SK-N-SH (cell line): ENCODE measurements at regions not wholly inside any gene's neighbourhood (a gene's known extent, or its start where the extent isn't known, plus 50 kb on each side); places are given as distances from the start of the nearest gene placed in this dataset.

ENCODE experiments used
- CTCF ChIA-PET: fragments of 300-600, 350-600 bp; formaldehyde crosslinking; extraction: SDS; loops from one replicate; lab custom pipeline; 2021; lab: Yijun Ruan, JAX
- POLR2A ChIA-PET: fragments of 350-600 bp; sonication (Branson Sonifier 250); formaldehyde crosslinking; extraction: SDS; loops from one replicate; lab custom pipeline; 2020; ENCODE audit warnings: antibody characterized with exemption, inconsistent platforms; lab: Yijun Ruan, JAX
- DNase-seq: peaks from one replicate; pipeline ENCODE4 v3.0.0; 2012
- H2AFZ ChIP-seq: fragments of 200-600 bp; sonication (generic); 2 replicates; pipeline ENCODE4 v1.8.1; 2016; ENCODE audit warnings: antibody characterized with exemption, mild to moderate bottlenecking, low read depth
- H3F3A ChIP-seq: fragments of 200-600 bp; sonication (generic); replicated peaks from 2 replicates; pipeline ENCODE3; 2016; ENCODE audit warnings: antibody characterized with exemption, mild to moderate bottlenecking; ENCODE audit not compliant: insufficient read depth
- H3K27ac ChIP-seq, 2 experiments: fragments of 200-500 bp in 1 of 2; fragments of 200-600 bp in 1 of 2; sonication (Bioruptor generic) in 1 of 2; sonication (generic), shearing (Covaris generic) in 1 of 2; 2 replicates each; pipeline versions ENCODE4 v1.5.1 to v1.6.1; 2014 to 2016; ENCODE audit warnings: low read depth in 2 of 2, inconsistent platforms in 1 of 2, low read length in 1 of 2, mild to moderate bottlenecking in 1 of 2, mixed read lengths in 1 of 2
- H3K27me3 ChIP-seq: fragments of 200-600 bp; sonication (generic), shearing (Covaris generic); 2 replicates; pipeline ENCODE4 v1.6.1; 2016; ENCODE audit warnings: mixed run types; ENCODE audit not compliant: insufficient read depth
- H3K36me3 ChIP-seq, 2 experiments: fragments of 200-500 bp in 1 of 2; fragments of 200-600 bp in 1 of 2; sonication (Bioruptor generic) in 1 of 2; sonication (generic) in 1 of 2; replicated peaks in 1 of 2; 2 replicates each; pipeline versions ENCODE3 to v1.5.1; 2014 to 2016; ENCODE audit warnings: low read length in 1 of 2, mild to moderate bottlenecking in 1 of 2; ENCODE audit not compliant: insufficient read depth in 2 of 2, control insufficient read depth in 1 of 2
- H3K4me1 ChIP-seq, 2 experiments: fragments of 200-500 bp in 1 of 2; fragments of 200-600 bp in 1 of 2; sonication (Bioruptor generic) in 1 of 2; sonication (generic), shearing (Covaris generic) in 1 of 2; 2 replicates each; pipeline versions ENCODE4 v1.5.1 to v1.6.1; 2014 to 2016; ENCODE audit warnings: low read depth in 1 of 2, low read length in 1 of 2, mixed run types in 1 of 2; ENCODE audit not compliant: insufficient read depth in 2 of 2, control insufficient read depth in 1 of 2
- H3K4me2 ChIP-seq: fragments of 200-600 bp; sonication (generic), shearing (Covaris generic); 2 replicates; pipeline ENCODE4 v1.6.1; 2017; ENCODE audit warnings: mixed run types
- H3K4me3 ChIP-seq, 2 experiments: fragments of 200-500 bp in 1 of 2; fragments of 200-600 bp in 1 of 2; sonication (Bioruptor generic) in 1 of 2; sonication (generic), shearing (Covaris generic) in 1 of 2; 2 replicates each; pipeline versions ENCODE4 v1.5.1 to v1.8.1; 2014 to 2016; ENCODE audit warnings: low read depth in 2 of 2, inconsistent platforms in 1 of 2, low read length in 1 of 2, mild to moderate bottlenecking in 1 of 2, mixed read lengths in 1 of 2, moderate library complexity in 1 of 2
- H3K79me2 ChIP-seq: fragments of 200-600 bp; sonication (generic); 2 replicates; pipeline ENCODE4 v1.8.1; 2017; ENCODE audit warnings: mild to moderate bottlenecking; ENCODE audit not compliant: insufficient read depth
- H3K9ac ChIP-seq: fragments of 200-600 bp; sonication (generic); 2 replicates; pipeline ENCODE4 v1.6.1; 2017; ENCODE audit warnings: mixed run types
- H3K9me2 ChIP-seq: fragments of 200-600 bp; sonication (generic); 2 replicates; pipeline ENCODE4 v1.6.1; 2017; ENCODE audit warnings: mixed run types
- H3K9me3 ChIP-seq: fragments of 200-600 bp; sonication (generic); 2 replicates; pipeline ENCODE4 v1.6.1; 2017; ENCODE audit warnings: mixed run types, mild to moderate bottlenecking, moderate library complexity
- H4K20me1 ChIP-seq: fragments of 200-600 bp; sonication (generic); 2 replicates; pipeline ENCODE4 v1.6.1; 2017; ENCODE audit warnings: mild to moderate bottlenecking, mixed run types; ENCODE audit not compliant: insufficient read depth
- CHD2 ChIP-seq: fragments of 150-350 bp; IDR thresholded peaks from 2 replicates; pipeline ENCODE4 v1.6.1; 2018; ENCODE audit warnings: low read length; ENCODE audit not compliant: partially characterized antibody
- CTCF ChIP-seq: fragments of 200-600 bp; sonication (generic); IDR thresholded peaks from 2 replicates; pipeline ENCODE4 v1.6.1; 2017; ENCODE audit warnings: antibody characterized with exemption, mild to moderate bottlenecking, moderate library complexity
- MEF2A ChIP-seq: IDR thresholded peaks from 2 replicates; pipeline ENCODE4 v1.4.0; 2012; ENCODE audit warnings: low read depth, borderline replicate concordance
- MXI1 ChIP-seq: IDR thresholded peaks from 2 replicates; pipeline ENCODE4 v1.6.1; 2012; ENCODE audit warnings: mild to moderate bottlenecking, low read depth, low read length, improper control_type of control experiment
- NFIC ChIP-seq: IDR thresholded peaks from 2 replicates; pipeline ENCODE4 v1.4.0; 2012; ENCODE audit warnings: borderline replicate concordance
- PBX3 ChIP-seq: IDR thresholded peaks from 2 replicates; pipeline ENCODE4; 2012
- POLR2AphosphoS5 ChIP-seq: IDR thresholded peaks from 2 replicates; pipeline ENCODE4 v1.6.1; 2012; ENCODE audit warnings: low read depth, low read length
- REST ChIP-seq: IDR thresholded peaks from 2 replicates; pipeline ENCODE4 v1.6.1; 2012; ENCODE audit warnings: mild to moderate bottlenecking, low read depth, low read length, moderate library complexity
- TAF1 ChIP-seq: IDR thresholded peaks from 2 replicates; pipeline ENCODE4 v1.6.1; 2012; ENCODE audit warnings: low read depth, mild to moderate bottlenecking, low read length, moderate library complexity, borderline replicate concordance
- TCF12 ChIP-seq: IDR thresholded peaks from 2 replicates; pipeline ENCODE4 v1.4.0; 2012
- USF2 ChIP-seq: fragments of 150-350 bp; IDR thresholded peaks from 2 replicates; pipeline ENCODE4 v1.6.1; 2017; ENCODE audit warnings: antibody characterized with exemption, low read length, low read depth, borderline replicate concordance
- YY1 ChIP-seq: IDR thresholded peaks from 2 replicates; pipeline ENCODE4 v1.4.0; 2012; ENCODE audit warnings: low read depth, mild to moderate bottlenecking
- WGBS: methylation state at CpG from one replicate; pipeline ENCODE4 v1.1.6; 2017; ENCODE audit warnings: low lambda C conversion rate; 5-methylcytosine and 5-hydroxymethylcytosine counted together

GRCh38 chrX:21167011-21167410 lies 207.2 kb upstream of the CNKSR2 start:
- H3K4me2 ChIP-seq = no peak overlapping the region
- H3F3A ChIP-seq = no peaks in the 10 kb centered on the region
- no peaks in the 10 kb centered on the region for H3K4me1 ChIP-seq
- no peak for DNase-seq
- TF ChIP-seq MEF2A = no peak
- no peak for TF ChIP-seq TCF12
- no peak for TF ChIP-seq CHD2
- no peak for TF ChIP-seq PBX3
- TF ChIP-seq YY1 = no peak
- TF ChIP-seq NFIC = no peak
- TF ChIP-seq USF2 = no peak
- TF ChIP-seq CTCF = no peak
- TF ChIP-seq TAF1 = no peak
- no peak for TF ChIP-seq POLR2AphosphoS5
- no peak for TF ChIP-seq REST
- TF ChIP-seq MXI1 = no peak
- H3K4me3 ChIP-seq = no peak overlapping the region
- H4K20me1 ChIP-seq = no peaks in the 10 kb centered on the region
- H3K36me3 ChIP-seq = no peaks in the 10 kb centered on the region
- H2AFZ ChIP-seq = no peak overlapping the region
- ChIA-PET CTCF (no interaction called here), POLR2A (no interaction called here)
- H3K79me2 ChIP-seq = no peaks in the 10 kb centered on the region
- 2% methylated on average over 2 of the region's 2 CpGs for WGBS
- no peak overlapping the region for H3K9ac ChIP-seq
- no peaks in the 10 kb centered on the region for H3K9me3 ChIP-seq
- no peak overlapping the region for H3K27ac ChIP-seq
- H3K9me2 ChIP-seq = no peaks in the 10 kb centered on the region
- H3K27me3 ChIP-seq = no peaks in the 10 kb centered on the region
